DND-41 (cell line): ENCODE measurements at regions not wholly inside any gene's neighbourhood (a gene's known extent, or its start where the extent isn't known, plus 50 kb on each side); places are given as distances from the start of the nearest gene placed in this dataset.
A peak's percentile ranks its signal among the peaks of the same experiment; 100 is the strongest.

ENCODE experiments used
- ATAC-seq: fragments of 200-7000 bp; cut with Tn5 transposase; 3 replicates; pipeline ENCODE4 v1.9.1; 2021; ENCODE audit warnings: low read depth; ENCODE audit not compliant: insufficient read depth
- DNase-seq: peaks from one replicate; pipeline ENCODE4 v3.0.0-alpha.2; 2020
- H2AFZ ChIP-seq: 2 replicates; pipeline ENCODE4 v1.6.0; 2012; ENCODE audit warnings: low read depth, low read length
- H3K27ac ChIP-seq: 2 replicates; pipeline ENCODE4 v1.5.1; 2012; ENCODE audit warnings: low read length, inconsistent platforms
- H3K27me3 ChIP-seq: fragments of 200-600 bp; sonication (generic); 2 replicates; pipeline ENCODE4 v1.6.0; 2012; ENCODE audit warnings: low read length, mild to moderate bottlenecking, inconsistent platforms; ENCODE audit not compliant: insufficient read depth, poor library complexity
- H3K36me3 ChIP-seq: 2 replicates; pipeline ENCODE4 v1.5.1; 2012; ENCODE audit warnings: low read length, inconsistent platforms; ENCODE audit not compliant: insufficient read depth
- H3K4me1 ChIP-seq: 2 replicates; pipeline ENCODE4 v1.5.1; 2012; ENCODE audit warnings: mild to moderate bottlenecking, low read length; ENCODE audit not compliant: insufficient read depth
- H3K4me2 ChIP-seq: 2 replicates; pipeline ENCODE4 v1.6.0; 2012; ENCODE audit warnings: mild to moderate bottlenecking, moderate library complexity, low read length, inconsistent platforms; ENCODE audit not compliant: insufficient read depth
- H3K4me3 ChIP-seq, 2 experiments: fragments of 200-600 bp in 1 of 2; shearing (Covaris generic) in 1 of 2; 2 replicates each; pipeline ENCODE4 v1.5.1; 2012 to 2016; ENCODE audit warnings: inconsistent platforms in 2 of 2, low read length in 2 of 2, mild to moderate bottlenecking in 2 of 2, low read depth in 1 of 2, moderate library complexity in 1 of 2
- H3K79me2 ChIP-seq: 2 replicates; pipeline ENCODE4 v1.6.0; 2012; ENCODE audit warnings: low read length, inconsistent platforms; ENCODE audit not compliant: insufficient read depth
- H3K9ac ChIP-seq: 2 replicates; pipeline ENCODE4 v1.6.0; 2012; ENCODE audit warnings: low read depth, mild to moderate bottlenecking, inconsistent platforms, low read length, moderate library complexity
- H3K9me3 ChIP-seq: 2 replicates; pipeline ENCODE4 v1.5.1; 2012; ENCODE audit warnings: low read length, moderate library complexity, mild to moderate bottlenecking, inconsistent platforms; ENCODE audit not compliant: insufficient read depth, severe bottlenecking
- H4K20me1 ChIP-seq: 2 replicates; pipeline ENCODE4 v1.6.0; 2012; ENCODE audit warnings: low read length; ENCODE audit not compliant: insufficient read depth
- CTCF ChIP-seq: IDR thresholded peaks from 2 replicates; pipeline ENCODE4 v1.5.1; 2012; ENCODE audit warnings: borderline replicate concordance, low read length, moderate library complexity, mild to moderate bottlenecking; ENCODE audit not compliant: poor library complexity, severe bottlenecking; ENCODE audit errors: extremely low read depth
- EZH2 ChIP-seq: IDR thresholded peaks from 3 replicates; pipeline ENCODE4 v1.6.1; 2012; ENCODE audit warnings: borderline replicate concordance, low read depth, mild to moderate bottlenecking, moderate library complexity, low read length, inconsistent platforms; ENCODE audit not compliant: severe bottlenecking

GRCh38 chr2:235116885-235117492, 165.2 kb downstream of the SH3BP4 start:
- DNase-seq (no peak), ATAC-seq (no peak)
- H3K9ac ChIP-seq = no peak overlapping the region
- no peaks in the 10 kb centered on the region for H3K4me1 ChIP-seq
- H3K27me3 ChIP-seq = peaks cover 5% of the 10 kb centered on the region
- H4K20me1 ChIP-seq = no peaks in the 10 kb centered on the region
- H2AFZ ChIP-seq = no peak overlapping the region
- no peaks in the 10 kb centered on the region for H3K9me3 ChIP-seq
- no peak overlapping the region for H3K4me3 ChIP-seq
- TF ChIP-seq CTCF (peak; percentile 73), EZH2 (no peak)
- no peaks in the 10 kb centered on the region for H3K79me2 ChIP-seq
- no peaks in the 10 kb centered on the region for H3K36me3 ChIP-seq
- no peak overlapping the region for H3K27ac ChIP-seq
- H3K4me2 ChIP-seq = no peak overlapping the region

- Histone ChIP-seq H3K27ac (no peak overlapping the region), H3K36me3 (no peaks in the 10 kb centered on the region), H2AFZ (no peak overlapping the region), H3K4me3 (no peak overlapping the region), H3K4me1 (no peaks in the 10 kb centered on the region), H4K20me1 (no peaks in the 10 kb centered on the region), H3K9me3 (no peaks in the 10 kb centered on the region), H3K27me3 (peaks cover 16% of the 10 kb centered on the region), H3K4me2 (no peak overlapping the region), H3K9ac (no peak overlapping the region), H3K79me2 (no peaks in the 10 kb centered on the region)
- no peak for ATAC-seq
- DNase-seq = no peak
- TF ChIP-seq CTCF = no peak
- TF ChIP-seq EZH2 = no peak
Measured at GRCh38 chr2:235126768-235127167, 175.0 kb downstream of the SH3BP4 start.

GRCh38 chr2:235127931-235128330, 176.1 kb downstream of the SH3BP4 start:
- no peak overlapping the region for H2AFZ ChIP-seq
- DNase-seq (no peak), ATAC-seq (no peak)
- H3K4me2 ChIP-seq = no peak overlapping the region
- no peaks in the 10 kb centered on the region for H4K20me1 ChIP-seq
- H3K9ac ChIP-seq = no peak overlapping the region
- H3K4me3 ChIP-seq = no peak overlapping the region
- H3K79me2 ChIP-seq = no peaks in the 10 kb centered on the region
- H3K9me3 ChIP-seq = no peaks in the 10 kb centered on the region
- H3K4me1 ChIP-seq = no peaks in the 10 kb centered on the region
- H3K27ac ChIP-seq = no peak overlapping the region
- TF ChIP-seq EZH2 = no peak
- no peak for TF ChIP-seq CTCF
- peaks cover 16% of the 10 kb centered on the region for H3K27me3 ChIP-seq
- no peaks in the 10 kb centered on the region for H3K36me3 ChIP-seq

GRCh38 chr2:235129850-235130249, 178.0 kb downstream of the SH3BP4 start:
- Histone ChIP-seq H3K4me3 (no peak overlapping the region), H2AFZ (no peak overlapping the region), H3K4me1 (no peaks in the 10 kb centered on the region), H3K9ac (no peak overlapping the region), H3K27me3 (peaks cover 19% of the 10 kb centered on the region), H3K27ac (no peak overlapping the region), H4K20me1 (no peaks in the 10 kb centered on the region; the same call in 1 of the 2 replicates), H3K9me3 (no peaks in the 10 kb centered on the region), H3K4me2 (no peak overlapping the region), H3K79me2 (no peaks in the 10 kb centered on the region), H3K36me3 (no peaks in the 10 kb centered on the region)
- no peak for TF ChIP-seq EZH2
- no peak for TF ChIP-seq CTCF
- no peak for ATAC-seq
- DNase-seq = no peak
